HG02852 (cell line): ENCODE measurements at regions not wholly inside any gene's neighbourhood (a gene's known extent, or its start where the extent isn't known, plus 50 kb on each side); places are given as distances from the start of the nearest gene placed in this dataset.

Experiments used
- ATAC-seq: cut with Tn5 transposase; IDR thresholded peaks from one replicate; pipeline ENCODE4 v1.9.1; 2021; ENCODE audit warnings: mild to moderate bottlenecking, moderate library complexity; ENCODE audit not compliant: unreplicated experiment

- ATAC-seq, result no peak
Measured at GRCh38 chr15:56307180-56307579, 58.0 kb upstream of the TEX9 start.

- ATAC-seq, result no peak
Measured at GRCh38 chr15:56298723-56299122, 55.0 kb upstream of the RFX7 start.

GRCh38 chr15:56295433-56295832 is 51.8 kb upstream of the RFX7 start:
- no peak for ATAC-seq

- ATAC-seq, result peak; percentile 67
Measured at GRCh38 chr15:56293495-56294292, 50.0 kb upstream of the RFX7 start.
